ENCODE measurements at regions not wholly inside any gene's neighbourhood (a gene's known extent, or its start where the extent isn't known, plus 50 kb on each side); places are given as distances from the start of the nearest gene placed in this dataset.

GRCh38 chr6:168961264-168961656 is 292.4 kb downstream of the THBS2 start:
- no peak for DNase-seq
- no peak overlapping the region for H3K4me2 ChIP-seq (ENCODE audit: insufficient read depth, low read length)
- no peak overlapping the region for H3K4me3 ChIP-seq (ENCODE audit: low read depth in 1 of 2, low read length in 2 of 2)
- no peaks in the 10 kb centered on the region for H3K4me1 ChIP-seq (ENCODE audit: insufficient read depth, low read length)
- H3K27ac ChIP-seq (ENCODE audit: low read length), result no peak overlapping the region
- H4K20me1 ChIP-seq (ENCODE audit: insufficient read depth, low read length), result no peaks in the 10 kb centered on the region
- no peak for TF ChIP-seq EZH2 (IDR thresholded peaks at IDR 0.05; ENCODE audit: borderline replicate concordance, low read depth, low read length, severe bottlenecking)
- TF ChIP-seq CTCF (IDR thresholded peaks at IDR 0.05; ENCODE audit: borderline replicate concordance, extremely low read depth, low read length, poor library complexity, severe bottlenecking), result no peak
- H3K27me3 ChIP-seq (ENCODE audit: insufficient read depth, low read length, poor library complexity), result peaks cover 5% of the 10 kb centered on the region
- H3K9ac ChIP-seq (ENCODE audit: low read depth, low read length), result no peak overlapping the region
- no peak for ATAC-seq (ENCODE audit: insufficient read depth, low read depth)
- H2AFZ ChIP-seq (ENCODE audit: low read depth, low read length), result no peak overlapping the region
- no peaks in the 10 kb centered on the region for H3K79me2 ChIP-seq (ENCODE audit: insufficient read depth, low read length)
- no peaks in the 10 kb centered on the region for H3K9me3 ChIP-seq (ENCODE audit: insufficient read depth, low read length, severe bottlenecking)
- H3K36me3 ChIP-seq (ENCODE audit: insufficient read depth, low read length), result no peaks in the 10 kb centered on the region

GRCh38 chr6:168960551-168961263 is 292.9 kb downstream of the THBS2 start:
- Histone ChIP-seq H3K9ac (ENCODE audit: low read depth, low read length) (no peak overlapping the region), H3K9me3 (ENCODE audit: insufficient read depth, low read length, severe bottlenecking) (no peaks in the 10 kb centered on the region), H3K36me3 (ENCODE audit: insufficient read depth, low read length) (no peaks in the 10 kb centered on the region), H3K4me3 (ENCODE audit: low read depth in 1 of 2, low read length in 2 of 2) (no peak overlapping the region), H4K20me1 (ENCODE audit: insufficient read depth, low read length) (no peaks in the 10 kb centered on the region), H3K4me1 (ENCODE audit: insufficient read depth, low read length) (no peaks in the 10 kb centered on the region), H2AFZ (ENCODE audit: low read depth, low read length) (no peak overlapping the region), H3K27me3 (ENCODE audit: insufficient read depth, low read length, poor library complexity) (peaks cover 5% of the 10 kb centered on the region), H3K27ac (ENCODE audit: low read length) (no peak overlapping the region), H3K79me2 (ENCODE audit: insufficient read depth, low read length) (no peaks in the 10 kb centered on the region), H3K4me2 (ENCODE audit: insufficient read depth, low read length) (no peak overlapping the region)
- DNase-seq (no peak), ATAC-seq (ENCODE audit: insufficient read depth, low read depth) (no peak)
- TF ChIP-seq CTCF (IDR thresholded peaks at IDR 0.05; ENCODE audit: borderline replicate concordance, extremely low read depth, low read length, poor library complexity, severe bottlenecking), result no peak
- TF ChIP-seq EZH2 (IDR thresholded peaks at IDR 0.05; ENCODE audit: borderline replicate concordance, low read depth, low read length, severe bottlenecking), result no peak

- Histone ChIP-seq H3K9me3 (ENCODE audit: insufficient read depth, low read length, severe bottlenecking) (no peaks in the 10 kb centered on the region), H4K20me1 (ENCODE audit: insufficient read depth, low read length) (no peaks in the 10 kb centered on the region), H3K36me3 (ENCODE audit: insufficient read depth, low read length) (no peaks in the 10 kb centered on the region), H2AFZ (ENCODE audit: low read depth, low read length) (no peak overlapping the region), H3K27ac (ENCODE audit: low read length) (no peak overlapping the region), H3K9ac (ENCODE audit: low read depth, low read length) (no peak overlapping the region), H3K4me3 (ENCODE audit: low read depth in 1 of 2, low read length in 2 of 2) (no peak overlapping the region), H3K79me2 (ENCODE audit: insufficient read depth, low read length) (no peaks in the 10 kb centered on the region), H3K4me1 (ENCODE audit: insufficient read depth, low read length) (no peaks in the 10 kb centered on the region), H3K27me3 (ENCODE audit: insufficient read depth, low read length, poor library complexity) (peaks cover 5% of the 10 kb centered on the region), H3K4me2 (ENCODE audit: insufficient read depth, low read length) (no peak overlapping the region)
- DNase-seq, result no peak
- ATAC-seq (ENCODE audit: insufficient read depth, low read depth), result no peak
- TF ChIP-seq CTCF (IDR thresholded peaks at IDR 0.05; ENCODE audit: borderline replicate concordance, extremely low read depth, low read length, poor library complexity, severe bottlenecking) (no peak), EZH2 (IDR thresholded peaks at IDR 0.05; ENCODE audit: borderline replicate concordance, low read depth, low read length, severe bottlenecking) (no peak)
These were observed 293.9 kb downstream of the THBS2 start for GRCh38 chr6:168959696-168960095.
